GM23338 (cell line): ENCODE measurements at regions not wholly inside any gene's neighbourhood (a gene's known extent, or its start where the extent isn't known, plus 50 kb on each side); places are given as distances from the start of the nearest gene placed in this dataset.

Experiments used
- ATAC-seq: fragments of 200-7000 bp; cut with Tn5 transposase; 3 replicates; pipeline ENCODE4 v1.9.1; 2020
- DNase-seq: peaks from one replicate; pipeline ENCODE4 v3.0.0-alpha.2; 2015; ENCODE audit warnings: low spot score
- H2AFZ ChIP-seq: fragments of 200-600 bp; sonication (generic); 2 replicates; pipeline ENCODE4 v1.8.0; 2016; ENCODE audit warnings: antibody characterized with exemption, mild to moderate bottlenecking, moderate library complexity
- H3F3A ChIP-seq: fragments of 200-600 bp; sonication (generic); replicated peaks from 2 replicates; pipeline ENCODE4 v1.8.0; 2017; ENCODE audit warnings: antibody characterized with exemption, mixed run types, low read depth
- H3K27ac ChIP-seq: fragments of 200-600 bp; sonication (generic); 2 replicates; pipeline ENCODE4 v1.6.1; 2016; ENCODE audit warnings: low read depth
- H3K27me3 ChIP-seq: fragments of 200-600 bp; sonication (generic); 2 replicates; pipeline ENCODE4 v1.8.0; 2016; ENCODE audit warnings: mild to moderate bottlenecking, mixed run types, moderate library complexity; ENCODE audit not compliant: insufficient read depth
- H3K36me3 ChIP-seq: fragments of 200-600 bp; sonication (generic); 2 replicates; pipeline ENCODE4 v1.8.0; 2016; ENCODE audit warnings: mild to moderate bottlenecking; ENCODE audit not compliant: insufficient read depth
- H3K4me1 ChIP-seq: fragments of 200-600 bp; sonication (generic); 2 replicates; pipeline ENCODE4 v1.8.0; 2016; ENCODE audit warnings: mild to moderate bottlenecking, moderate library complexity; ENCODE audit not compliant: insufficient read depth
- H3K4me2 ChIP-seq: fragments of 200-600 bp; sonication (generic); 2 replicates; pipeline ENCODE4 v1.7.1; 2017; ENCODE audit warnings: mixed run types
- H3K4me3 ChIP-seq: fragments of 200-600 bp; sonication (generic); 2 replicates; pipeline ENCODE4 v1.6.1; 2016; ENCODE audit warnings: mixed run types
- H3K79me2 ChIP-seq: fragments of 200-600 bp; sonication (generic); replicated peaks from 2 replicates; pipeline ENCODE4 v1.8.0; 2017; ENCODE audit warnings: mild to moderate bottlenecking; ENCODE audit not compliant: insufficient read depth
- H3K9me2 ChIP-seq: fragments of 200-600 bp; sonication (generic); 2 replicates; pipeline ENCODE4 v1.8.0; 2017; ENCODE audit not compliant: insufficient read depth
- H4K20me1 ChIP-seq: fragments of 200-600 bp; sonication (generic); replicated peaks from 2 replicates; pipeline ENCODE4 v1.8.0; 2017; ENCODE audit warnings: mild to moderate bottlenecking; ENCODE audit not compliant: insufficient read depth
- H3K27ac Mint-ChIP-seq: 2 replicates; pipeline ENCODE4 v1.8.0; 2020; ENCODE audit warnings: inconsistent platforms, mild to moderate bottlenecking, moderate library complexity, mixed read lengths
- H3K27me3 Mint-ChIP-seq: 3 replicates; pipeline ENCODE4 v1.8.0; 2022; ENCODE audit warnings: low read depth, mild to moderate bottlenecking, moderate library complexity, mixed read lengths, inconsistent platforms; ENCODE audit not compliant: insufficient read depth, poor library complexity
- H3K36me3 Mint-ChIP-seq: 3 replicates; pipeline ENCODE4 v1.8.0; 2021; ENCODE audit warnings: low read depth, mild to moderate bottlenecking, inconsistent platforms, moderate library complexity, mixed read lengths
- H3K4me1 Mint-ChIP-seq: 3 replicates; pipeline ENCODE4 v1.8.0; 2020; ENCODE audit warnings: mild to moderate bottlenecking, inconsistent platforms, mixed read lengths
- H3K4me3 Mint-ChIP-seq: 3 replicates; pipeline ENCODE4 v1.8.0; 2021; ENCODE audit warnings: moderate library complexity, mild to moderate bottlenecking, inconsistent platforms, mixed read lengths
- H3K9me3 Mint-ChIP-seq: 3 replicates; pipeline ENCODE4 v1.8.0; 2020; ENCODE audit warnings: moderate library complexity, mild to moderate bottlenecking, inconsistent platforms, mixed read lengths
- CREB1 ChIP-seq: fragments of 250-450 bp; sonication (Bioruptor Pico); IDR thresholded peaks from 2 replicates; pipeline ENCODE4 v1.5.0; 2020; ENCODE audit warnings: low read depth, mild to moderate bottlenecking, moderate library complexity
- CTCF ChIP-seq, 2 experiments: fragments of 200-600 bp in 1 of 2; sonication (generic) in 1 of 2; conservative IDR thresholded peaks; 2 replicates each; pipeline versions ENCODE4 v1.5.1 to v1.6.1; 2016 to 2017; ENCODE audit warnings: antibody characterized with exemption in 2 of 2, low read depth in 2 of 2, mild to moderate bottlenecking in 2 of 2, moderate library complexity in 1 of 2
- EZH2 ChIP-seq: fragments of 200-600 bp; sonication (generic); IDR thresholded peaks from one replicate; pipeline ENCODE4 v1.8.0; 2017; ENCODE audit warnings: antibody characterized with exemption, mild to moderate bottlenecking, low read depth; ENCODE audit not compliant: unreplicated experiment
- JUNB ChIP-seq: IDR thresholded peaks from one replicate; pipeline ENCODE4 v1.6.1; 2016; ENCODE audit warnings: antibody characterized with exemption; ENCODE audit not compliant: unreplicated experiment
- NANOG ChIP-seq: IDR thresholded peaks from 2 replicates; pipeline ENCODE4 v1.6.1; 2016; ENCODE audit warnings: antibody characterized with exemption, borderline replicate concordance
- POLR2AphosphoS5 ChIP-seq: IDR thresholded peaks from 2 replicates; pipeline ENCODE4 v1.6.1; 2016; ENCODE audit warnings: antibody characterized with exemption, low read depth
- REST ChIP-seq: IDR thresholded peaks from one replicate; pipeline ENCODE4 v1.6.1; 2018; ENCODE audit warnings: antibody characterized with exemption; ENCODE audit not compliant: unreplicated experiment
- STAT1 ChIP-seq: IDR thresholded peaks from one replicate; pipeline ENCODE4 v1.6.1; 2016; ENCODE audit warnings: antibody characterized with exemption; ENCODE audit not compliant: unreplicated experiment
- ZNF114 ChIP-seq: fragments of 250-450 bp; sonication (Bioruptor Pico); IDR thresholded peaks from 2 replicates; pipeline ENCODE4 v1.5.0; 2020; ENCODE audit warnings: mild to moderate bottlenecking, moderate library complexity

- H3K4me3 Mint-ChIP-seq, result peak overlapping the region; percentile 78
- Histone ChIP-seq H3K4me3 (peak overlapping the region; percentile 89), H3K9me2 (no peaks in the 10 kb centered on the region), H4K20me1 (peaks cover 5% of the 10 kb centered on the region; the same call in 1 of the 2 replicates), H2AFZ (peak overlapping the region; percentile 100), H3K4me2 (peak overlapping the region; percentile 97), H3K27me3 (peaks cover 90% of the 10 kb centered on the region), H3K36me3 (no peaks in the 10 kb centered on the region), H3K27ac (no peak overlapping the region), H3K4me1 (peaks cover 5% of the 10 kb centered on the region), H3F3A (no peaks in the 10 kb centered on the region), H3K79me2 (no peaks in the 10 kb centered on the region)
- no peak overlapping the region for H3K27ac Mint-ChIP-seq
- peaks cover 2% of the 10 kb centered on the region; the same call in 1 of the 3 replicates for H3K9me3 Mint-ChIP-seq
- ATAC-seq (peak; percentile 9), DNase-seq (peak; percentile 53)
- H3K4me1 Mint-ChIP-seq, result peaks cover 6% of the 10 kb centered on the region
- no peaks in the 10 kb centered on the region for H3K36me3 Mint-ChIP-seq
- H3K27me3 Mint-ChIP-seq, result peaks cover 60% of the 10 kb centered on the region
- TF ChIP-seq STAT1 (no peak), CREB1 (no peak), JUNB (no peak), CTCF (conservative IDR thresholded peaks at IDR 0.05; ENCODE audit: low read depth in 2 of 2) (no peak), EZH2 (peak; percentile 67), REST (no peak)
These were observed 597.3 kb upstream of the SGCD start for GRCh38 chr5:155729684-155730059.

- Histone ChIP-seq H3K4me3 (no peak overlapping the region), H3K4me1 (peaks cover 5% of the 10 kb centered on the region; the same call in 1 of the 2 replicates), H3K27ac (no peak overlapping the region), H3K27me3 (peaks cover 59% of the 10 kb centered on the region), H3K9me2 (no peaks in the 10 kb centered on the region), H3K36me3 (no peaks in the 10 kb centered on the region), H3K4me2 (no peak overlapping the region), H3K79me2 (no peaks in the 10 kb centered on the region), H3F3A (no peaks in the 10 kb centered on the region), H4K20me1 (no peaks in the 10 kb centered on the region), H2AFZ (no peak overlapping the region)
- DNase-seq (no peak), ATAC-seq (no peak)
- Mint-ChIP-seq H3K4me3 (no peak overlapping the region), H3K36me3 (no peaks in the 10 kb centered on the region), H3K27ac (no peak overlapping the region), H3K4me1 (peaks cover 6% of the 10 kb centered on the region; the same call in 2 of the 3 replicates), H3K27me3 (peaks cover 45% of the 10 kb centered on the region), H3K9me3 (peaks cover 2% of the 10 kb centered on the region; the same call in 1 of the 3 replicates)
- no peak for TF ChIP-seq CTCF (conservative IDR thresholded peaks at IDR 0.05; ENCODE audit: low read depth in 2 of 2)
- TF ChIP-seq POLR2AphosphoS5, result no peak
- no peak for TF ChIP-seq NANOG
- TF ChIP-seq JUNB, result no peak
- no peak for TF ChIP-seq EZH2
- no peak for TF ChIP-seq ZNF114 (CRISPR knock-in tag)
- TF ChIP-seq STAT1, result no peak
These were observed 594.2 kb upstream of the SGCD start for GRCh38 chr5:155732587-155733376.
